HCT116 (cell line): ENCODE measurements at regions not wholly inside any gene's neighbourhood (a gene's known extent, or its start where the extent isn't known, plus 50 kb on each side); places are given as distances from the start of the nearest gene placed in this dataset.

Source experiments
- ATAC-seq: fragments of 200-7000 bp; cut with Tn5 transposase; 2 replicates; pipeline ENCODE4 v1.9.1; 2020; ENCODE audit warnings: mild to moderate bottlenecking, moderate library complexity
- BruUV-seq: library from RNA; stranded (reverse); fragments of 400-500 nt; replicated peaks from 2 replicates; lab custom pipeline; 2021; lab: Mats Ljungman, UMichigan
- CTCF ChIA-PET: fragments of 300-600 bp; sonication (Branson Sonifier 250); formaldehyde crosslinking; loops from one replicate; lab custom pipeline; 2021; ENCODE audit warnings: antibody characterized with exemption; lab: Charles Lee
- POLR2A ChIA-PET: fragments of 300-600, 350-600 bp; sonication (Branson Sonifier 250); formaldehyde crosslinking; loops from one replicate; lab custom pipeline; 2021; ENCODE audit warnings: antibody characterized with exemption; lab: Charles Lee
- RAD21 ChIA-PET, 2 experiments: fragments of 300-600 bp; sonication (Branson Sonifier 250); formaldehyde crosslinking; loops; one replicate each; lab custom pipeline; 2023; ENCODE audit warnings: low total read pairs in 2 of 2; ENCODE audit not compliant: uncharacterized antibody in 2 of 2, unreplicated experiment in 2 of 2, low non-redundant PET in 1 of 2; lab: Charles Lee
- DNase-seq: peaks from one replicate; pipeline ENCODE4 v3.0.0-alpha.2; 2010; ENCODE audit warnings: low read depth, low spot score
- H2AFZ ChIP-seq: fragments of 200-600 bp; shearing (Covaris generic), sonication (generic); 2 replicates; pipeline ENCODE4 v1.6.1; 2017; ENCODE audit warnings: low read depth, mixed run types, mixed read lengths, antibody characterized with exemption, low read length; ENCODE audit not compliant: poor library complexity, severe bottlenecking
- H3K27ac ChIP-seq: 2 replicates; pipeline ENCODE4 v1.5.1; 2012; ENCODE audit warnings: low read depth, low read length
- H3K27me3 ChIP-seq: fragments of 200-600 bp; sonication (generic); 2 replicates; pipeline ENCODE4 v1.6.1; 2016; ENCODE audit warnings: mixed run types, low read length, mixed read lengths; ENCODE audit not compliant: insufficient read depth
- H3K36me3 ChIP-seq, 2 experiments: fragments of 200-500 bp in 1 of 2; fragments of 200-600 bp in 1 of 2; sonication (Bioruptor generic) in 1 of 2; sonication (generic) in 1 of 2; 2 replicates each; pipeline versions ENCODE4 v1.5.1 to v1.6.1; 2014 to 2016; ENCODE audit warnings: low read length in 2 of 2, inconsistent platforms in 1 of 2, mixed read lengths in 1 of 2, mixed run types in 1 of 2; ENCODE audit not compliant: insufficient read depth in 2 of 2, control insufficient read depth in 1 of 2
- H3K4me1 ChIP-seq, 2 experiments: fragments of 200-600 bp in 1 of 2; sonication (generic) in 1 of 2; 2 replicates each; pipeline versions ENCODE4 v1.5.1 to v1.6.1; 2012 to 2017; ENCODE audit warnings: low read length in 2 of 2, inconsistent platforms in 1 of 2, mild to moderate bottlenecking in 1 of 2, mixed read lengths in 1 of 2, mixed run types in 1 of 2, moderate library complexity in 1 of 2; ENCODE audit not compliant: insufficient read depth in 2 of 2, control insufficient read depth in 1 of 2
- H3K4me2 ChIP-seq: fragments of 200-600 bp; sonication (generic); 2 replicates; pipeline ENCODE4 v1.6.1; 2017; ENCODE audit warnings: mixed run types, low read length, mixed read lengths
- H3K4me3 ChIP-seq, 2 experiments: fragments of 200-600 bp in 1 of 2; sonication (generic) in 1 of 2; replicated peaks in 1 of 2; 2 replicates each; pipeline ENCODE4 v1.5.1; 2011 to 2016; ENCODE audit warnings: low read length in 2 of 2, control low read depth in 1 of 2, low read depth in 1 of 2, mild to moderate bottlenecking in 1 of 2, mixed read lengths in 1 of 2, mixed run types in 1 of 2
- H3K79me2 ChIP-seq: fragments of 200-600 bp; sonication (generic); 2 replicates; pipeline ENCODE4 v1.6.1; 2017; ENCODE audit warnings: mild to moderate bottlenecking, mixed run types, low read length, moderate library complexity, mixed read lengths; ENCODE audit not compliant: insufficient read depth
- H3K9ac ChIP-seq: fragments of 200-600 bp; sonication (generic); 2 replicates; pipeline ENCODE4 v1.6.1; 2016; ENCODE audit warnings: low read length, mixed read lengths
- H3K9me2 ChIP-seq: fragments of 200-600 bp; sonication (generic), shearing (Covaris generic); 2 replicates; pipeline ENCODE4 v1.6.1; 2017; ENCODE audit warnings: mixed run types, mild to moderate bottlenecking, moderate library complexity; ENCODE audit not compliant: insufficient read depth
- H3K9me3 ChIP-seq, 2 experiments: fragments of 200-500 bp in 1 of 2; fragments of 200-600 bp in 1 of 2; sonication (Bioruptor generic) in 1 of 2; sonication (generic) in 1 of 2; 2 replicates each; pipeline ENCODE4 v1.6.1; 2014 to 2017; ENCODE audit warnings: low read length in 2 of 2, mixed read lengths in 2 of 2, inconsistent platforms in 1 of 2, low read depth in 1 of 2, mild to moderate bottlenecking in 1 of 2, mixed run types in 1 of 2, moderate library complexity in 1 of 2; ENCODE audit not compliant: control insufficient read depth in 1 of 2, insufficient read depth in 1 of 2
- H4K20me1 ChIP-seq: fragments of 200-600 bp; sonication (generic), shearing (Covaris generic); 2 replicates; pipeline ENCODE4 v1.6.1; 2017; ENCODE audit warnings: mixed run types, mild to moderate bottlenecking, moderate library complexity; ENCODE audit not compliant: insufficient read depth
- CBX3 ChIP-seq: IDR thresholded peaks from 2 replicates; pipeline ENCODE4 v1.6.1; 2012; ENCODE audit warnings: low read depth
- EGR1 ChIP-seq: IDR thresholded peaks from 2 replicates; pipeline ENCODE4 v1.6.1; 2012; ENCODE audit warnings: low read depth
- ELF1 ChIP-seq: IDR thresholded peaks from 2 replicates; pipeline ENCODE4 v1.6.1; 2012; ENCODE audit warnings: low read depth, borderline replicate concordance
- EZH2phosphoT487 ChIP-seq: fragments of 200-600 bp; IDR thresholded peaks from 2 replicates; pipeline ENCODE4 v1.6.1; 2018; ENCODE audit warnings: antibody characterized with exemption, borderline replicate concordance
- FOSL1 ChIP-seq: IDR thresholded peaks from 2 replicates; pipeline ENCODE4 v1.6.1; 2012; ENCODE audit warnings: low read depth
- JUND ChIP-seq: IDR thresholded peaks from 2 replicates; pipeline ENCODE4 v1.6.1; 2012
- POLR2A ChIP-seq: IDR thresholded peaks from 2 replicates; pipeline ENCODE4 v1.7.0; 2011; ENCODE audit warnings: borderline replicate concordance; ENCODE audit not compliant: insufficient read depth, insufficient read length; ENCODE audit errors: extremely low read depth
- POLR2AphosphoS5 ChIP-seq: IDR thresholded peaks from 2 replicates; pipeline ENCODE4 v1.6.1; 2011; ENCODE audit warnings: mild to moderate bottlenecking, low read depth, low read length, moderate library complexity
- SIN3A ChIP-seq: IDR thresholded peaks from 2 replicates; pipeline ENCODE4 v1.6.1; 2012; ENCODE audit warnings: low read depth
- SP1 ChIP-seq: IDR thresholded peaks from 2 replicates; pipeline ENCODE4 v1.6.1; 2012; ENCODE audit warnings: low read depth
- SRF ChIP-seq: IDR thresholded peaks from 2 replicates; pipeline ENCODE4 v1.6.1; 2012; ENCODE audit warnings: low read depth
- ZFX ChIP-seq: fragments of 450-650 bp; IDR thresholded peaks from 2 replicates; pipeline ENCODE4 v1.6.1; 2017
- ZNF274 ChIP-seq: fragments of 200-500 bp; sonication (Bioruptor generic); IDR thresholded peaks from 2 replicates; pipeline ENCODE4 v1.6.1; 2014; ENCODE audit warnings: mild to moderate bottlenecking, low read depth, low read length, inconsistent platforms
- intact Hi-C: fragments of 100-400 bp; cut with micrococcal nuclease; formaldehyde crosslinking; loops from 2 replicates; pipeline ENCODE4 v1.10.0; 2022
- TF ChIP-seq, protein P1 (sequence below): IDR thresholded peaks from 2 replicates; pipeline ENCODE4 v1.6.1; 2011; ENCODE audit warnings: mild to moderate bottlenecking, low read length, moderate library complexity; ENCODE audit not compliant: insufficient replicate concordance; ENCODE audit errors: extremely low read depth
- TF ChIP-seq, protein P2 (sequence below): IDR thresholded peaks from 2 replicates; pipeline ENCODE4 v1.6.1; 2012
- TF ChIP-seq, protein P3 (sequence below): IDR thresholded peaks from 2 replicates; pipeline ENCODE4 v1.6.1; 2012

DNA sequence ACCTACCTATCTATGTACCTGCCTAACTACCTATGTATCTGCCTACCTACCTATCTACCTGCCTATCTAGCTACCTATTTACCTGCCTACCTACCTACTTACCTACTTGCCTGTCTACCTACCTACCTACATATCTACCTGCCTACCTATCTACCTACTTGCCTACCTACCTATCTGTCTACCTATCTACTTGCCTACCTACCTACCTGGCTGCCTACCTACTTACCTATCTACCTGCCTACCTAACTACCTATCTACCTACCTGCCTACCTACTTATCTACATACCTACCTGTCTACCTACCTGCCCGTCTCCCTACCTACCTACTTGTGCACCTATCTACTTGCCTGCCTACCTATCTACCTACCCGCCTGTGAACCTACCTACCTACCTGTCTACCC is 68.7 kb upstream of the NPTX2 start:
- no peaks in the 10 kb centered on the region for H3K4me1 ChIP-seq
- CTCF ChIA-PET: no interaction called here
- BruUV-seq: no TSS peak

DNA sequence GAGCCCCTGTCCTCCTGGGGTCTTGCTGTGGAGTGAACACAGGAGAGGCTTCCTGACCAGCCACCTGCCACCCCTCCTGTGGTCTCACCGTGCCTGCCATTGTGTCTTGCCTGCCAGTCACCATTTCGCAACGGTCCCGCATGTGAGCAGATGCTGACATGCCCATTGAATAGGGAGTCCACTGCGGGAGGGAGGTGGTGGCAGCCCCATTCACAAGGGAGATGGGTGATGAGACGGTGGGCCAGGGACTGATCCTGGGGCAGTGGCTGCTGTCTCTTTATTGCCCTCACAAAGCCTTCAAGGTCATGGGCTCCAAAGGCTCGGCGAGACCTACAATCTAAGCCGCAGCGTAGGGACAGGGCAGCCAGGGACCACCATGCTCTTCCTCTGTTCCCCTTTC is 76.0 kb upstream of the NPTX2 start:
- no peaks in the 10 kb centered on the region for H3K9me2 ChIP-seq
- no peak overlapping the region for H3K4me2 ChIP-seq
- H3K9ac ChIP-seq: no peak overlapping the region
- intact Hi-C loops: no loop called here
- ATAC-seq (no peak), DNase-seq (no peak)
- H3K27me3 ChIP-seq: no peaks in the 10 kb centered on the region
- no TSS peak for BruUV-seq
- no peaks in the 10 kb centered on the region for H3K79me2 ChIP-seq
- H3K27ac ChIP-seq: no peak overlapping the region
- POLR2A ChIA-PET: no interaction called here
- RAD21 ChIA-PET: no interaction called here
- no peaks in the 10 kb centered on the region for H3K4me1 ChIP-seq
- H3K9me3 ChIP-seq: no peaks in the 10 kb centered on the region; a peak in 1 of 4 replicates
- H2AFZ ChIP-seq: no peak overlapping the region
- H4K20me1 ChIP-seq: no peaks in the 10 kb centered on the region
- H3K36me3 ChIP-seq: no peaks in the 10 kb centered on the region
- no peak overlapping the region for H3K4me3 ChIP-seq
- CTCF ChIA-PET: no interaction called here
- no peak for TF ChIP-seq SIN3A
- TF ChIP-seq, protein P1, sequence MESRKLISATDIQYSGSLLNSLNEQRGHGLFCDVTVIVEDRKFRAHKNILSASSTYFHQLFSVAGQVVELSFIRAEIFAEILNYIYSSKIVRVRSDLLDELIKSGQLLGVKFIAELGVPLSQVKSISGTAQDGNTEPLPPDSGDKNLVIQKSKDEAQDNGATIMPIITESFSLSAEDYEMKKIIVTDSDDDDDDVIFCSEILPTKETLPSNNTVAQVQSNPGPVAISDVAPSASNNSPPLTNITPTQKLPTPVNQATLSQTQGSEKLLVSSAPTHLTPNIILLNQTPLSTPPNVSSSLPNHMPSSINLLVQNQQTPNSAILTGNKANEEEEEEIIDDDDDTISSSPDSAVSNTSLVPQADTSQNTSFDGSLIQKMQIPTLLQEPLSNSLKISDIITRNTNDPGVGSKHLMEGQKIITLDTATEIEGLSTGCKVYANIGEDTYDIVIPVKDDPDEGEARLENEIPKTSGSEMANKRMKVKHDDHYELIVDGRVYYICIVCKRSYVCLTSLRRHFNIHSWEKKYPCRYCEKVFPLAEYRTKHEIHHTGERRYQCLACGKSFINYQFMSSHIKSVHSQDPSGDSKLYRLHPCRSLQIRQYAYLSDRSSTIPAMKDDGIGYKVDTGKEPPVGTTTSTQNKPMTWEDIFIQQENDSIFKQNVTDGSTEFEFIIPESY: no peak
- no peak for TF ChIP-seq ZNF274
- no peak for TF ChIP-seq JUND
- no peak for TF ChIP-seq ZFX
- TF ChIP-seq, protein P2, sequence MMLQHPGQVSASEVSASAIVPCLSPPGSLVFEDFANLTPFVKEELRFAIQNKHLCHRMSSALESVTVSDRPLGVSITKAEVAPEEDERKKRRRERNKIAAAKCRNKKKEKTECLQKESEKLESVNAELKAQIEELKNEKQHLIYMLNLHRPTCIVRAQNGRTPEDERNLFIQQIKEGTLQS: no peak
- no peak for TF ChIP-seq EGR1
- no peak for TF ChIP-seq EZH2phosphoT487
- TF ChIP-seq ELF1: no peak
- no peak for TF ChIP-seq POLR2A
- no peak for TF ChIP-seq CBX3
- TF ChIP-seq POLR2AphosphoS5: no peak
- no peak for TF ChIP-seq SRF

More for the DNA sequence above, 68.7 kb upstream of the NPTX2 start:
- no peaks in the 10 kb centered on the region for H3K9me2 ChIP-seq
- ChIA-PET RAD21 (no interaction called here), POLR2A (no interaction called here)
- H3K79me2 ChIP-seq: no peaks in the 10 kb centered on the region
- no peak overlapping the region for H2AFZ ChIP-seq
- DNase-seq (no peak), ATAC-seq (no peak)
- intact Hi-C loops: no loop called here
- H4K20me1 ChIP-seq: no peaks in the 10 kb centered on the region
- no peaks in the 10 kb centered on the region; a peak in 1 of 4 replicates for H3K9me3 ChIP-seq
- no peak overlapping the region for H3K4me3 ChIP-seq
- peaks cover 20% of the 10 kb centered on the region; the same call in 1 of the 2 replicates for H3K27me3 ChIP-seq
- H3K4me2 ChIP-seq: no peak overlapping the region
- H3K36me3 ChIP-seq: no peaks in the 10 kb centered on the region
- TF ChIP-seq POLR2A: no peak
- no peak for TF ChIP-seq FOSL1
- TF ChIP-seq, protein P3, sequence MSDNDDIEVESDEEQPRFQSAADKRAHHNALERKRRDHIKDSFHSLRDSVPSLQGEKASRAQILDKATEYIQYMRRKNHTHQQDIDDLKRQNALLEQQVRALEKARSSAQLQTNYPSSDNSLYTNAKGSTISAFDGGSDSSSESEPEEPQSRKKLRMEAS: no peak
- TF ChIP-seq, protein P1: no peak
- TF ChIP-seq, protein P2: no peak
- no peak for TF ChIP-seq SP1
- no peak overlapping the region for H3K27ac ChIP-seq
- no peak overlapping the region for H3K9ac ChIP-seq
